ENCODE measurements at regions not wholly inside any gene's neighbourhood (a gene's known extent, or its start where the extent isn't known, plus 50 kb on each side); places are given as distances from the start of the nearest gene placed in this dataset.

GRCh38 chr6:157761926-157762325 is 61.1 kb upstream of the SNX9 start:
- TF ChIP-seq CTCF (IDR thresholded peaks at IDR 0.05; ENCODE audit: low read depth, low read length, missing control alignments), result no peak
- H3K4me3 ChIP-seq (replicated peaks; ENCODE audit: low read depth, low read length), result no peak overlapping the region
- DNase-seq (ENCODE audit: extremely low read depth, low read depth), result no peak

- DNase-seq (ENCODE audit: extremely low read depth, low read depth), result no peak
- H3K4me3 ChIP-seq (replicated peaks; ENCODE audit: low read depth, low read length), result no peak overlapping the region
- peak; percentile 17 for TF ChIP-seq CTCF (IDR thresholded peaks at IDR 0.05; ENCODE audit: low read depth, low read length, missing control alignments)
Measured at GRCh38 chr6:157762636-157763035, 60.4 kb upstream of the SNX9 start.

GRCh38 chr6:157763129-157763903 is 59.7 kb upstream of the SNX9 start:
- TF ChIP-seq CTCF (IDR thresholded peaks at IDR 0.05; ENCODE audit: low read depth, low read length, missing control alignments), result no peak
- peak; percentile 86 for DNase-seq (ENCODE audit: extremely low read depth, low read depth)
- H3K4me3 ChIP-seq (replicated peaks; ENCODE audit: low read depth, low read length), result no peak overlapping the region

- TF ChIP-seq CTCF (IDR thresholded peaks at IDR 0.05; ENCODE audit: low read depth, low read length, missing control alignments), result no peak
- no peak for DNase-seq (ENCODE audit: extremely low read depth, low read depth)
- 0 out of 2 replicates have a peak overlapping the region, but pooled peaks have one; percentile 8 for H3K4me3 ChIP-seq (replicated peaks; ENCODE audit: low read depth, low read length)
Measured at GRCh38 chr6:157763904-157764177, 59.2 kb upstream of the SNX9 start.

- 0 out of 2 replicates have a peak overlapping the region, but pooled peaks have one; percentile 8 for H3K4me3 ChIP-seq (replicated peaks; ENCODE audit: low read depth, low read length)
- no peak for TF ChIP-seq CTCF (IDR thresholded peaks at IDR 0.05; ENCODE audit: low read depth, low read length, missing control alignments)
- DNase-seq (ENCODE audit: extremely low read depth, low read depth), result peak; percentile 100
Measured at GRCh38 chr6:157764178-157765068, 58.6 kb upstream of the SNX9 start.

- no peak for TF ChIP-seq CTCF (IDR thresholded peaks at IDR 0.05; ENCODE audit: low read depth, low read length, missing control alignments)
- no peak for DNase-seq (ENCODE audit: extremely low read depth, low read depth)
- no peak overlapping the region for H3K4me3 ChIP-seq (replicated peaks; ENCODE audit: low read depth, low read length)
Measured at GRCh38 chr6:157766901-157767774, 55.9 kb upstream of the SNX9 start.
